Omental fat pad (tissue), 3 donors: ENCODE measurements at regions not wholly inside any gene's neighbourhood (a gene's known extent, or its start where the extent isn't known, plus 50 kb on each side); places are given as distances from the start of the nearest gene placed in this dataset. TPM values are rescaled to one million over a fixed set of nuclear protein-coding genes. Genes with fewer than 3 reads are reported as not detected.
"Not testable (repeated sequence)": the region's sequence is repeated elsewhere in the genome, so short reads cannot be mapped to it uniquely, and the experiment has no call there.

ENCODE experiments used
- ATAC-seq: fragments of 150-250 bp; one replicate; pipeline ENCODE4 v1.9.1; 2016; ENCODE audit warnings: mild to moderate bottlenecking, moderate library complexity; ENCODE audit not compliant: low FRiP score
- DNase-seq: peaks from one replicate; pipeline ENCODE4 v3.0.0-alpha.2; 2019; ENCODE audit warnings: low spot score
- CTCF ChIP-seq, 3 donors: fragments of 450-650 bp; IDR thresholded peaks; one replicate each; pipeline ENCODE4 v1.5.1; 2016 to 2017; ENCODE audit warnings: antibody characterized with exemption in 3 of 3, mild to moderate bottlenecking in 3 of 3, moderate library complexity in 2 of 3
- small RNA-seq: library from RNA; depleted of rRNA; stranded (forward); fragments of <200 nt; gene quantifications from one replicate; pipeline ENCODE3, GENCODE V24; 2016

DNA sequence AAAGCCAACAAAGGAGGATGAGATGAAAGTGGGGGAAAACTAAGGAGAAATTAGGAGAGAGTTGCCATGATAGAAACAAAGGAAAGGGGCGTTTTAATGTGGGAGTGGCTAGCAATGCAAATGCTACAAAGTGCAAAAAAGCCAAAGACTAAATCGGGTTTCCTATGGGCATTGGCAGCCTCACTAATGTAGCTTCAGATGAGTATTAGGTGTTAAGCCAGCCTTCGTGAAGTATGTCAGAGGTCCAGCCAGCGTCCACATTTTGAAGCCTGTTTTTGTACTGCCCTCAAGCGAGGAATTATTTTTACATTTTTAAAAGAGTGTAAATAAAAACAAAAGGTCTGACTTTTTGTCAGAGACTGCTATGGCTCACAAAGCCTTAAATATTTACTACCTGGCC is 60.4 kb upstream of the TPTE start:
- ATAC-seq, DNase-seq: not testable (repeated sequence)

- DNase-seq, ATAC-seq: not testable (repeated sequence)
These were observed 59.9 kb upstream of the TPTE start for GRCh38 chr21:10461445-10461844.

DNA sequence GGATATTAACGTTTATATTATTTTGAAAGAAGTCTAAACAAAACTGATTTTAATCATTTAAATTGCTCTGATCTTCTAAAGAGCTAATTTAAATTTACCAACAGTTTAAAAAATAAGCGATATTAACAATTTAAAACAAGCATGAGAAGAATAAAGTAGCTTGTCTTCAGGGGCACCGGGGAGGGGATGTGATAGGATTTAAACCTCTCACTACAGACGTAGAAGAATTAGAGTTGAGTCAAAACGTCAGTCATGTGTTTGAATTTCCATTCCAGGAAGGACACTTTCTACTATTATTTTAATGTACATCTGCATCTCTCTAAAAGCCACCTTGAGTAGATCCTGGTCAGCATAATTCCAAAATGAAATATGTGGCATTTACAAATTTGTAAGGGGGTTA is 58.2 kb upstream of the TPTE start:
- ATAC-seq (no peak), DNase-seq (no peak)
- TF ChIP-seq CTCF (IDR thresholded peaks at IDR 0.05): no peak

DNA sequence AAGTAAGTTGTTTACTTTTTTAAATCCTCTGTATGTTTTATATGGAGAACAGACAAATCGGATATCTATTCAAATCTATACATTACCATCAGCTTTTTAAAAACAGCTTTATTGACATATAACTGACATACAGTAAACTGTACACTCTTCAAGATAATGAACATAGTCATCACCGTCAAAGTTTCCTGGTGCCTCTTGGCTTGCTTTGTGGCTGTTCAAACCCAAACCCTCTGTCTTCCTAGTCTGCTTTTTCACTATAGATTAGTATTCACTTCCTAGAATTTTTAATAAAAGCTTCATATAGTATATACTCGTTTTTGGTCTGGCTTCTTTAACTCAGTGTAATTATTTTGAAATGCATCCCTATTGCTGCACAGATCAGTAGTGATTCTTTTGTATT is 56.4 kb upstream of the TPTE start:
- no peak for DNase-seq
- peak; percentile 6 for ATAC-seq
- TF ChIP-seq CTCF (IDR thresholded peaks at IDR 0.05): no peak

DNA sequence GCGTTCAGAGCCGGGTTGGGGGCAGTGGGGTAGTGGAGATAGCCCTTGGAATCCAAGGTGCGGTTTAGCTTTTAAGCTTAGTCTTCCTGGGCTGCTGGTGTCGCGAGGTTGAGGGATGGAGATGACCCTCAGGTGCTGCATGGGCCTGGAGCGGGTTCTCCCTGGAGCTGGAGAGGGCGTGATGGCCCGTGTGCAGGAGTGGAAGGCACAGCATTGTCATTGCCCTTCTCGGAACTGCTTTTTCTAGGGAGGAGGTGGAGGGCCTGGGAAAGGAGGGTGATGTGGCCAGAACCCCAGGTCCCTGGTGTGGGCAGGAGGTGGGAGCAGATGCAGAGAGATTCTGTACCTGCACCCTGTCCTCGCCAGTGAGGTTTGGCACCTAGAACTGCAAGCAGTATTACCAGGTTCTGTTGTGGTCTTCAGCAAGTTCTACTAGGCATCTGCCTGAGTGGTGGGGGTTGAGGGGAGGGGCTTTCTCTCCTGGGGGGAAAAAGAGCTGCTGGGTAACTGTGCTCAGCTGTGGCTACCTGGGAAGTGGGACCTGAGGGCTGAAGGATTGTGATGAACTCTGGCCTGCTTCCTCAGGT is 55.8 kb upstream of the TPTE start:
- DNase-seq: not testable (repeated sequence)
- ATAC-seq: peak; percentile 45

DNA sequence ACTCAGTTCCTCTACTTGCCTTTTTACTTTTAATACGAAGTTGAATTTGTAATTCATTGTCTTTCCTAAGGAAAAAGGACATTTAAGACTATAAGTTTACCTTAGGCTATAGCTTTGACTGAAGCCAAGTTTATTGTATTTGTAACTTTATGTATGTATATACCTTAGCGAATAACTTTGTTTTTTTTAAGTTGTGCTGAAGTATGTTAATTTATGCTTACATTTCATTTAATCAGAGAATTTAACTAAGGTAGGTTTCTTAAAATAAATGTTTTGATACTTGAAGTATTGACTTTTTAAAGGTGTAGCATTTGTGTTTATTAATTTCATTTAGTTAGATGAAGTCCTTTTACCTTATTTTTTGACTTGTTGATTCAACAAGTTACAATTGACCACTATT is 55.2 kb upstream of the TPTE start:
- no peak for TF ChIP-seq CTCF (IDR thresholded peaks at IDR 0.05)
- no peak for ATAC-seq
- no peak for DNase-seq

Small RNA genes lying in the stretch of these regions (small RNA-seq; reads per million reads assigned to genes)
- not detected for gene AF254983.2
